ENCODE measurements at regions not wholly inside any gene's neighbourhood (a gene's known extent, or its start where the extent isn't known, plus 50 kb on each side); places are given as distances from the start of the nearest gene placed in this dataset.
A peak's percentile ranks its signal among the peaks of the same experiment; 100 is the strongest.

DNA sequence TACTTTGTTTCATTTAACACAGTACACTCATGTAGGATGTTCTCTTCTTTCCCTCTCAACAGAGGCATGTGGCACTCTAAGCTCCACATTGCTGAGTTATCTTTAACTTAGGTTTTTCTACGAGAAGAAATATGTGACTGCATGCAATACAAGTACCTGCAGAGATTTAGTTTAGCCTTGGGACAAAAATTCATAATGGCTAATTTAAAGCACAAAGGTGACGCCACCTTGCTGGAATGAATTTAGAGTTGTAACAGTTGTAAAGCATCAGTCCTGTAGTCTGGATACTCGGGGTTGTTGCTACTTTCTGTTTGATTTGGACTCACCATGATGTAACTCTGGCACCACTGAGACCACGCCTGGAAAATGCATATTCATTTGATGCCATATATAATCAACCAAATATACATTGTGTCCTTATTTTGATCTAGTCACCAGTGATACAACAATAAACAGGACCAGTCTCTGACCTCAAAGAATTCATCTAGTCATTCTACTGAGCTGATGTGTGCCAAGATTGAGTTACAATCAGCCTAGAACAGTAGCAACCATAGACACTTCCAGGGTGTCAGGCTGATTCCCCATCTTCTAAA, 451.0 kb upstream of the ZFP42 start:
- DNase-seq (no peak), ATAC-seq (no peak)
- intact Hi-C loops (cut with micrococcal nuclease), result no loop called here

DNA sequence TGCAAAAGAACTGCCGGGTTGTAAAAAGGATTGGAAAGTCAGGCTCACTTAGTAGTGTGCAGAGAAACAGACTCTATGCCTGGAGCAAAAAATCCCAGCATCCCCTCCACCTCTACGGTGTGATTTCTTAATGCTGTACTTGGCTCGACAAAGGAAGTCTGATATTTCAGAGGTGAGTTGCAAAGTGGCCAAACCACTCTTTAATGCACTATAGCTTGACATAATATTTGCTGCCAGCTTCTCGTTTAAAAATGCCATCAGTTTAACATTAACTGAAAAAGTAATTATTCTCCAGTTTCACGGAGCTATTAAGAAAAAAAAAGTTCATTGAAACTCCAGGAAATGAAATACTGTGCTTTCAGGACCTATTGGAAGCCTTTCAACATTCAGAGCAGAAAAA, 448.3 kb upstream of the ZFP42 start:
- intact Hi-C loops (cut with micrococcal nuclease), result no loop called here
- no peak for DNase-seq
- ATAC-seq, result no peak

DNA sequence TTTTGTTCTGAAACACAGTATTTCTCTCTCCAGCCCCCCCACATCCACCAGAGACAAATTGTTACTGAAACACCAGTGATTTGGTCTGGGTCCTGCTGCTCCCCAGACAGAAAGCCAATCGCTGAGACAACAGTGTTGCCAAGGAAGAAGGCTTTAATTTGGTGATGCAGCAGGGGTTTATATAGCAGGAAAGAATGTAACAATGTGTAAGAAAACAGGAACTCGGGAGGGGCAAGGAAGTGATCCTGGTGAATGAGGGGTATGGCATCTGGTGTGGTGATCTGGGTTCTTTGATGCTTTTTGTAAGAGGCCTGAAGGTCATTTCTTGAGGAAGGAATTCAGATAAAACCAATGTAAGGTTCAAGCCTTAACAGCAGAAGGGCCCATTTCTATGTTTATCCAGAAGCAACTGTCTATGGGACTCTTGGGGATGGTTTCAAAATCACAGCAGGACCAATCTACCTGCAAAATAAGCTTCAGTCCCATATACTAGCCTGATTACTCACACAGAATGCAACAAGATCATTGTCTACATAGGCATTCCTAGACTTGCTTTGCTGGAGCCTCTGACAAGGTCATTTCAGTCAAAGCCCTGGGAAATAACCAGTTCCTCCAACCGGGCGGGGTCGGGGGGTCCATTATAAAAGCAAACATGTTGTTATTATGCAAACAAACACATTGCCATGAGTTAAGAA, 445.2 kb upstream of the ZFP42 start:
- ATAC-seq, result no peak
- intact Hi-C loops (cut with micrococcal nuclease), result no loop called here
- no peak for DNase-seq

DNA sequence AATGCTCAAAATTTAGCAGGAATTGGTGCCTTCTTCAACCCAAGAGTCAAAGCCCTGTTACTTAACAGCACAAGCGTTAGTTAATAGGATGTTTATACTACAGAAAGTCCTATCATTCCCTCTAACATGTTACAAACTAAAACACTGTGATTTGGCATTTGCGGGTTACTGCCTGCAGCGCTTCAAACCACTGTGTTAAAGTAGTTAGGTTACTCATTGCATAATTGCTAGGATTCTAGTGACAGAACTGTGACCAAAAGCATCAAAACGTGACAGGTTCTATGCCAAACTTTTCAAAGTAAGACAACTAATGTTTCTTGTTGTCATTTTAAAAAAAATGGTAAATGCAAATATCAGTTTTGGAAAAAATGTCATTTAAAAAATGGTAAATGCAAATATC, 442.8 kb upstream of the ZFP42 start:
- ATAC-seq, result no peak
- no peak for DNase-seq
- intact Hi-C loops (cut with micrococcal nuclease), result no loop called here

DNA sequence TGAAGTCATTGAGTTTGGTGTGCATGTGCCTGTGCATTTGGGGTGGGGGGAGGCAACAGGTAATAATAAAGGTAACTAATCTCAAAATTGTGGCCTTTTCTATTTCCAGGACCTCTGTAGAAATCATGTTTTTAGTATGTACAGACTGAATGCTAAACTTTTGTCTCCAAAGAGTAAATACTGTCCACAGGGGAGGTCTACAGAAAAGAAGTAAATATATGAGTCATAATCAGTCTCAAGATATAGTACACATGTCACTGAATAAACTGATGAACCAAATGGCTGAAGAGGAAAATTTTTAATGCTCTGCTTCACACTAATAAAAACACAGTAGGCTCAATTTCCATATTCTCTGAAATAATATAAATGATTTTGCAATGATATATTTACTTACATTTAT, 440.4 kb upstream of the ZFP42 start:
- no peak for ATAC-seq
- DNase-seq, result no peak
- intact Hi-C loops (cut with micrococcal nuclease), result no loop called here

DNA sequence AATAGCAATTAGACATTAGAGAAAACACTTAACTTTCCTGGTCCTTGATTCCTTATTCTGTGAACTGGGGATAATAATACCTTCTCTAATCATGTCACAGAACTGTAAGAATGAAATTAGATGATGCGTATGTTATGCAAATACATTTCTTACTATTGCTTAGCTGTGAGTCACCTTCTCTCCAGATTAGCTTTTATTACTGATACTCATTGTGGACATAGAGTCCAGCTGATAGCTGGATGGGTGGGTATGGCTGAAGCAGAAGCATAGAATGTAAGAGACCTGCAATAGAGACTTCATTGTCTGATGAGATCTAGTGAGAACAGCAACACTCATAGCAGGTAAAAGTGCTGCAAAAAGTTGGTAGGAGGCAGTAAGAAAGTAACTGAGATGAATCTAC, 437.2 kb upstream of the ZFP42 start:
- DNase-seq, result no peak
- ATAC-seq, result no peak
- intact Hi-C loops (cut with micrococcal nuclease), result no loop called here

DNA sequence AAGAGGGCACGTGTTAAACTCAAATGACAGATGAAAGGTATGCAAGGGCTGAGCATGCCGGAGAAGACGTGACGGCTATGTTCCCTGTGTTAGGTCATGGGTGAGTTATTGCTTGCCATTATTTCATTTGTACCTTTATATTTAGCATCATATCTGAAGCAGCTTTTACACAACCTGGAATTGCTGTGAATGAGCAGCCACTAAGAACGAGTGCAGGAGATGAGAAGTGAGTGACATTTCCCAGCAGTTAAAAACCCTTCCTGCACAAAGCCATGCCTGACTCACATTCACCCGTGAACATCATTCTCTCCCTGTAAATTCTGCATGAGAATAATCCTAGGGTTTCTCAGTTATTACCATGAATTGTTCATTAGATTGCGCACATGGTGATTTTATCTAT, 433.2 kb upstream of the ZFP42 start:
- intact Hi-C loops (cut with micrococcal nuclease), result no loop called here
- ATAC-seq (no peak), DNase-seq (no peak)

DNA sequence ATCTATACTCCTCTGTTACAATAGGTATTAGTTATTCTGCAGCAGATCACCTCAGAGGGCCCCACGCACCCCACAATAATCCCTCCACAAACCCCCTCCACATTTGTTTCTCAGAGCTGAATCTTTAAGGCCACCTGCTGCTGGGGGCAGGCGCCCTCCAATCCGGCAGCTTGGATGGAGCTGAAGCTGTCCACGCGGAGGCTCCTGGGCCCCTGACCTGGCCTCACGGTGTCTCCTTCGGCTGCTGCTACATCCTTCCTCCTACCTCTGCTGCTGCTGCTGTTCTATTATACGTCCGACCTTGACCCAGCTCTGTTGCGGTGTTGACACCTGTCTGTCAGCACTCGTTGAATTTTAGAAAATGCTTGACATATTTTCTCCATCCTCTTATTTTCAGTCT, 430.2 kb upstream of the ZFP42 start:
- no peak for ATAC-seq
- no peak for DNase-seq
- intact Hi-C loops (cut with micrococcal nuclease), result no loop called here

DNA sequence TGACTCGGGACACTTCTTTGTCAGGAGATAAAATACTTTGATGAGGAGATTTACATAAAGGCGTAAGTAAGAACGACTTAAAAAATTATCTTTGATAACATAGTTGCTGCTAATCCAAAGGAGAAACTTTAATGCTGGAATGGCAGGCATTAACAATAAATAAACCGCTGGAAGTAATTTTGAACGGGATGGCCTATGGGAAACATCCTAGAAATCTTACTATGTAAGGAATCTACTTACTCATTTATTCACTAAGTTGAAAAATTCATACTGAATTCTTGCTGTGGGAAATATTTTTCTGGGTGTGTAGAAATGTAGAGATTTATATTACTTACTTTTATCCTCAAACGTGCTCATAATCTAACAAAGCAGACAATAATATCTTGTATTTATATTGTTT, 425.7 kb upstream of the ZFP42 start:
- ATAC-seq, result no peak
- intact Hi-C loops (cut with micrococcal nuclease), result no loop called here
- DNase-seq, result no peak

DNA sequence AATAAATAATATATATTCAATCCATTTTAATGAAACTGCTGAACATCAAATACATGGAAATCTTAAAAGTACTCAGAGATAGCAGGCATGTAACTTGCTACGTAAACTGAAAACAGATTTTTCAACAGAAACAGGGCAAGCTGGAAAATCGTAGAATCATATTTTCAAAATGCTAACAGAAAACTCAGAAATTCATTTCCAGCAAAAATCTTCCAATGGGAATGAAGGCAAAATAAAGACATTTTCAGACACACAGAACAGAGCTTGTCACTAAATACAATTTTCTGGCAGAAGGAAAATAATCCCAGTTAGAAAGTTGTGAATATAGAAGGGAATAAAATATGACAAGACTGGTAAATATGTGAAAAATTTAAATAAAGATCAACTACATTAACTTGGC, 419.9 kb upstream of the ZFP42 start:
- intact Hi-C loops (cut with micrococcal nuclease), result no loop called here
- ATAC-seq (no peak), DNase-seq (no peak)

DNA sequence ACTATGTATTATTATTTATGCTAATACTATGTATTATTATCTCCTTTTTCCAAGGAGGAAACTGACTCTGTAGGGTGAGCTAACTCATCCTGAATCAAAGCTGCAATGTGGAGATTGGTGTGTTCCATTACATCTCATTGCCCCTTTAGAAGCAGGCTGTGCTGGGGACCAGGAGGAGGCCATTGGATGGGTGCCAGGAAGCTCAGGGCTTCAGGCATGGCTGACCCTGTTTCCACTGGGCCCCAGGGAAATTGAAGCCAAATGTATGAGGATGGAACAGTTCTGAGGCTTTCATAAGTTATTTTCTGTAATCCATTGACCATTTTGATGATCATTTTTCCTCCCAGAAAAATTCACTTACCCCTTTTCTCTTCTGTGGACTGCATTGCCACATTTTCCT, 418.8 kb upstream of the ZFP42 start:
- intact Hi-C loops (cut with micrococcal nuclease), result no loop called here
- ATAC-seq (no peak), DNase-seq (no peak)

DNA sequence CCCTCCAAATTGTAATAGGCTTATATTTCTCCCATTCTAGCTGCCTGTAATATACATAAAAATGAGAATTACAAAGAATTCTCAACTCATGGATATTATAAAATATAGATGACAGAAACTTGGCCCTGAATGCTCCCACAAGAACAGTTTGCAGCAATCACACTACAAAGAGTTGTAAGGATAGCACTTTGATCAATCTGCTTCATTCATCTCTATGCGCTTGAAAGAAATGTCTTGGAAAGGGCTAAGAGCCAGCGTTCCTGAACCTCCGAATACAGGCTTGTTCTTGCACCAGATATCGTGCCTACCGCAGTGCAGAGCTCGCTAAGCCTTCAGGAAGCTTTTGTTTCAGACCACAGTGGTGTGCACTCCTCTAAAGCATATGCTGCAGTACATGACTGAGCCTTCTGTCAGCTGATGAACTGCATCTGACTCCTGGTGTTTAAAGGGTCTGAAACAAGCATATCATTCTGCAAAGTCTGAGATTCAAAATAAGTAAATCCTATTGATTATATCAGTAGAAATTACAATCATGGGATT, 417.6 kb upstream of the ZFP42 start:
- intact Hi-C loops (cut with micrococcal nuclease), result no loop called here
- DNase-seq, result no peak
- ATAC-seq, result no peak

DNA sequence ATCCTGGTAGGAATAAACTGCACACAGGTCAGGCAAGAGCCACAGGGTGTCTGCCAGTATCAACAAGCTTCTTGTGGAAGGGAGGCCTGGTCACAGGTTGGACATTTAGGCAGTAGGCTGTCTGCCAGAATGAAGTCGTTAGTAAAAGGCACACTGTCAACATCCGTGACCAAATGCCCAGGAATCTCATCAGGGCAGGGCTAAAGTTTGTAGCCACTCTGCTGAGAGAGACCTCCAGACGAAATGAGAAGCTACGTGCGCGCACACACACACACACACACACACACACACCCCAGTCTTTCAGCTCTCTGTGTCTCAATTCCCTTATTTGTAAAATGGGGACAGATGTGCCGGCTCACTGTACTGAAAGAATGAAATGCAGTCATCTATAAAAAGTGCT, 408.7 kb upstream of the ZFP42 start:
- DNase-seq (no peak), ATAC-seq (no peak)
- intact Hi-C loops (cut with micrococcal nuclease), result no loop called here

DNA sequence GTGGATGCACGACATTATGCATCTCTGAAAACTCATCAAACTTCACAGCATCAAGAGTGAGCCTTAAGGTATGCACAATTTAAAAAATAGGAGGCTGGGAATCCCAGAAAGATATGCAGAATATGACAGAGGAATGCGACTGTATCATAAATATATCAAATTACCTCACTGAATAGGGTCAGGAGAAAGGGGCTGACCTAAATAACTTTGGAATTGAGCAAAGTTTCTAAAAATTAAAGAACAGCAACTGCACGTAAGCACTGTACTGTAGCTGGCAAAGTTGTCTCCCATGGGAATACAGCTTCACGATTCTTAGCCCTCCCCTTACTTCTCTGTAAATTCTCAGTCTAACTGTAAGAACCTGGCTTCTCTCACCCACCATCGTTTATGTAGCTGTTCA, 397.4 kb upstream of the ZFP42 start:
- DNase-seq (no peak), ATAC-seq (no peak)
- intact Hi-C loops (cut with micrococcal nuclease), result no loop called here

DNA sequence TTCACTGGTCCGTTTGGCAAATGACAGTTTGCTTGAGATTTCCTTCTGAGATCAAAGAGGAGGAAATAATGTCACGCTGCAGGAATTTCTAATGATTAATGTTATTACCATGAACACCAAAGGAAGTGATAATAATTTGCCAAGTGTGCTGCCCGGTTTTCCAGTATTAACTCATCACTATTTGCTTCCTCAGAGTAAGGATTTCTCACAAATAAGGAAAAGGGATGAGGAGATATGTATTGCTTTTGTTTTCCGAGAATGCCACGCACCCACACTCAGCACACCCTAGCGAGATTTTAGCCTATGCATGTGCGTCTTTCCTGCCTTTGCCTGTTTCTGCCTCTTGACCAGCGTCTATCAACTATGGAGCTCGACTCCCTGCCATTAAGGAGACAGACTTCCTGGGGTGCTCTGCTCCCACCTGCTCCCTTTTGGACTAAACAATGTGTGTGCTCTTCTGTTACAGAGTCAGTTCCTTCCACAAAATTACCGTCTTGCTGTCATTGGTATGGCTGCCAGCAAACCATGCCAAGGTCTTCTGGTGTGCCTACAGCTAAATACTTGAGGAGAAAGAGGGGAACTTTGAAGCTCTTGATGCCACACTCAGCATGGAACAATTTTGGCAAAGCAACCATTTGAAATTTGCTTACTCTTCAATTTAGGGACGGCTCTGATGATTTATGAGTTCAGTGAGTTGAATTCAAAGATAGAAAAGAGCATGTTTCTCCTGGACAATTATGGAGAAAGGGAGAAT, 393.1 kb upstream of the ZFP42 start:
- ATAC-seq, result no peak
- DNase-seq, result no peak
- intact Hi-C loops (cut with micrococcal nuclease), result no loop called here

DNA sequence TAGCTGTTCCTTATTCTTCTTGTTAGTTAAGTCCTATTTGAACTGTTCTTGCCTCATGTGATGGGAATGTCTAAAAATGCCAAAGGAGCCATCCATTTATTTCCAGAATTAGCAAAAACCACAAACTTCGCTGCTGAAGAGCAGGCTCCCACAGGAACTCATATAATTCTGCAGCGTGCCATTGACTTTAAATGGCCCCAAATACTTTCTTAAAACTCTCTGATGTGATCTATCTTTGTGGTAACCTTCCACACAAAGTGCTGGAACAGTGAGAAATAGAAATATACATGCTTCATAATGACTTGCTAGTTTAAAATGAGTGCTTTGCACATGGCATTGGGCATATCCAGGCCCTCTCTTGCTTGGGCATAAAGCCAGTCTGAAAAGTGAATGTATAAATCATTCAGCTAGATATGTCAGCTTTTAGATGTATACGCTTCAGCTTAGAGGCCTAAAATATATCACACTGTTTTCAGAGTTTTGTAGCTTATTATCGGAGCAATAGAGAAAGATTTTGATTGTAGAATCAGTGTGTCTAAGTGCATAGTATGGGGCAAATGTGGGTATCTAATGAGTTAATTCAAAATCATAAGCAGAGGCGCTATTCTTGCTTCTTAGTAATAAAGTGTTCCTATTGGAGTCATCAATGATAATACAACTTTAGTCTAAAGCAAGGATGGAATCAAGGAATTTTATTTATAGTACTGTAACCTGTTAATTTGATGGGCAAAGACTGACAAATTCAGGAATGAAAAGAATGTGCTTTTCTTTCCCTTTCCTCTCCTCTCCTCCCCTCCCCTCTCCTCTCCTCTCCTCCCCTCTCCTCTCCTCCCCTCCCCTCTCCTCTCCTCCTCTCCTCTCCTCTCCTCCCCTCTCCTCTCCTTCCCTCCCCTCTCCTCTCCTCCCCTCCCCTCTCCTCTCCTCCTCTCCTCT, 392.2 kb upstream of the ZFP42 start:
- intact Hi-C loops (cut with micrococcal nuclease), result no loop called here
- DNase-seq (no peak), ATAC-seq (no peak)

DNA sequence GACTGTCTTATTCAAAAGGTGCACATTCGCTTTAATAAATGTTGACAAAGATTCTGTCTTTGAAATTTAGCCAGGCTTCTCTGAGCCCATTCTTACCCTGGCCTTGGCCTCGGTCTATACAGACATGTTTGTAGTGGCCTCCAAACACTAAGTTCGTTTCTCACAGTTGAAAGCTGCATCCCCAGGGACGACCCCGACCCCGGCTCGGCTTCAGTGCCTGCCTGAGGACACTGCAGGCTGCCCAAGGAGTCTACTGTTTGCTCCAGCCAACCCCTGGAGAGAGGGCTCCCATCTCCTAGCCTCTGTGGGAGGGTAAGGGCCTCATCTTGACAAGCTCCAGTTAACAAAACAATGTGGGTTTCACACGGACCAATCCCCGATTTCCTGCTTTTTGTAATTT, 390.6 kb upstream of the ZFP42 start:
- no peak for ATAC-seq
- intact Hi-C loops (cut with micrococcal nuclease), result no loop called here
- DNase-seq, result no peak

DNA sequence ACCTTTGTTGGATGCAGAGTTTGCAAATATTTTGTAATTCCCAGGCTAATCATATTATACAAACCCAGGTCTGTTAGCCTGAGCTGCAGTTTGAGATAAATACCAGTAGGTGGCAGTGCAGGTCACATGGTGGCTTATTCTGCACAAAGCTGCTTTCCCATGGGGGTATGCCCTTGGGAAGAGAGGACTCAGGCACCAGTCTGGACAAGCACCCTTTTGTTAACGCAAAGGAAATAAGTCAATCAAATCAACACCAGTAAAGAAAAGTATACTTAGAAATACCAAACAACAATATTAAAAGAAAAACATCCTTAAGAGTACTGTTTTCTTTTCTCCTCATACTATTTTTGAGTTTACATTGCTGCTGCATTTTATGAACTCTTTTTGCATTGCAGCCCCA, 389.0 kb upstream of the ZFP42 start:
- ATAC-seq (peak; percentile 43), DNase-seq (no peak)
- intact Hi-C loops (cut with micrococcal nuclease), result no loop called here

DNA sequence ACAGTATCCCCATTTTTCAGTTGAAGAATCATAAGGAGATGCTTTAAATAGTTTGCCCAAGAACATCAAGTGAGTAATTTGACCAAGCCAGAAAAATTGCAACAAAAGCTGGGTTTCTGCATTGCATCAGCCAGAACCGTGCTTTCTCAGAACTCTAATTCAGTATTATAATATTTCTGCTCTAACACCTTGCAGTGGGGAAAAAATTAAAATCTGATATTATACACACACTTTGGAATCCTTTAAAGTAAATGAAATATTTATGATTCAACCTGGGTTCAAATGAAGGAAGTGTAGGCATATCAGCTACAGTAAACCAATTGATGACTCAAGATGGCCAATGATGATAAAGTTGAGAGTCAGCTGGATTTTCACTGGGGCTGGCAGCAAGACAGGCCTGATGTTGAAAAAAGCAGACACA, 387.6 kb upstream of the ZFP42 start:
- no peak for DNase-seq
- intact Hi-C loops (cut with micrococcal nuclease), result no loop called here
- ATAC-seq, result no peak

DNA sequence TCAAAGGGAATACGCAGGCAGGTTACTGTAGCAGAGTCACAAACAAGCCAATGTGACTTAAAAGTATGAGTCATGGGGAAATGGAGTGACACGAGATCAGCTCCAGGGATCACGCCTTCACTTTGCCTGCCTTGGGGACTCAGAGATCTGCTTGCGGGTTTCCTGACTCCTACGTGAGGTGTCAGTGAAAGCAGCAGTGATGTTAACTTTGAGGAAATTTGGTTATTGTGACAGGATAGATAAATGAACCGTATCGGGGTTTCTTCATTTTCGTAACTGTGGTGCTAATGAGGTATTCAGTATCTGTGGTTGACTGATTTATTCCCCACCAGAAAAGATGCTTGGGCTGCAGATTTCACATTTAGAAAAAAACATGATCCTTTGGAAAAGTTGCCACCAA, 383.3 kb upstream of the ZFP42 start:
- intact Hi-C loops (cut with micrococcal nuclease), result no loop called here
- no peak for ATAC-seq
- DNase-seq, result no peak
